Activated naive CD8-positive, alpha-beta T cell treated with anti-CD3 and anti-CD28 coated beads for 36 hours (primary cell): ENCODE measurements at regions not wholly inside any gene's neighbourhood (a gene's known extent, or its start where the extent isn't known, plus 50 kb on each side); places are given as distances from the start of the nearest gene placed in this dataset.
"Not testable (repeated sequence)": the region's sequence is repeated elsewhere in the genome, so short reads cannot be mapped to it uniquely, and the experiment has no call there.

ENCODE experiments used
- DNase-seq: peaks from one replicate; pipeline ENCODE4 v3.0.0; 2021
- H3K27ac Mint-ChIP-seq: one replicate; pipeline ENCODE4 v1.8.0; 2022; ENCODE audit warnings: mild to moderate bottlenecking, moderate library complexity, mixed read lengths
- H3K27me3 Mint-ChIP-seq: one replicate; pipeline ENCODE4 v1.8.0; 2022; ENCODE audit warnings: mild to moderate bottlenecking, mixed read lengths
- H3K36me3 Mint-ChIP-seq: one replicate; pipeline ENCODE4 v1.8.0; 2021; ENCODE audit warnings: mild to moderate bottlenecking, mixed read lengths
- H3K4me1 Mint-ChIP-seq: one replicate; pipeline ENCODE4 v1.8.0; 2021; ENCODE audit warnings: mixed read lengths
- H3K4me3 Mint-ChIP-seq: one replicate; pipeline ENCODE4 v1.8.0; 2022; ENCODE audit warnings: mild to moderate bottlenecking, moderate library complexity, mixed read lengths
- H3K9me3 Mint-ChIP-seq: one replicate; pipeline ENCODE4 v1.8.0; 2022; ENCODE audit warnings: mixed read lengths

DNA sequence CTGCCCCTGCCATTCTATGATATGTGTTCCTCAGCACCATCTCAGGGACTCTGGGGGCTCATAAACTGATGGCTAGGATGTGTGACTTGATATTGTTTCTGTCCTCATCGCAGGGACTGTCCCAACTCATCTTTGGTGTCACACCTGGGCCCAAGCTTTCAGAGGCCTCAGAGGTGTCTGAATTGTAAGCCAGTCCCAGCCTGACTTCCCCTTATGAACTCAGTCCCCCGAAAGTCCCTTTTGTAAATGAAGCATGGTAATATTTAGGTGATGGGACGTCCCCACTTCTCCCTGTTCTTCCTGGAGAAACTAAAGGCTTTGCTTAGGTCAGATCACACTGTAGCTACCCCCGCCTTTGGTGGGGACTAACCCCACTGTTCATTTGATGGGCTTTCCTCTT, 142.4 kb upstream of the TLE3 start:
- peaks cover 9% of the 10 kb centered on the region for H3K27me3 Mint-ChIP-seq

GRCh38 chr15:70238917-70239316, 141.2 kb upstream of the TLE3 start:
- H3K27me3 Mint-ChIP-seq = peaks cover 10% of the 10 kb centered on the region
- no peak overlapping the region for H3K4me3 Mint-ChIP-seq
- no peak for DNase-seq
- peaks cover 4% of the 10 kb centered on the region for H3K36me3 Mint-ChIP-seq
- no peak overlapping the region for H3K27ac Mint-ChIP-seq
- peaks cover 2% of the 10 kb centered on the region for H3K9me3 Mint-ChIP-seq
- H3K4me1 Mint-ChIP-seq = peaks cover 71% of the 10 kb centered on the region

More for the DNA sequence above, 142.4 kb upstream of the TLE3 start:
- H3K9me3 Mint-ChIP-seq = peaks cover 2% of the 10 kb centered on the region
- DNase-seq = peak; percentile 59
- no peak overlapping the region for H3K4me3 Mint-ChIP-seq
- peak overlapping the region; percentile 51 for H3K27ac Mint-ChIP-seq
- peaks cover 67% of the 10 kb centered on the region for H3K4me1 Mint-ChIP-seq
- H3K36me3 Mint-ChIP-seq = peaks cover 3% of the 10 kb centered on the region

- Mint-ChIP-seq H3K9me3 (peaks cover 6% of the 10 kb centered on the region), H3K36me3 (peaks cover 4% of the 10 kb centered on the region), H3K4me1 (peaks cover 58% of the 10 kb centered on the region), H3K4me3 (no peak overlapping the region), H3K27me3 (peaks cover 11% of the 10 kb centered on the region), H3K27ac (no peak overlapping the region)
- DNase-seq = no peak
Observed at GRCh38 chr15:70237626-70238025, 139.9 kb upstream of the TLE3 start.

- peaks cover 47% of the 10 kb centered on the region for H3K4me1 Mint-ChIP-seq
- H3K4me3 Mint-ChIP-seq = no peak overlapping the region
- peaks cover 6% of the 10 kb centered on the region for H3K36me3 Mint-ChIP-seq
- DNase-seq = no peak
- H3K27ac Mint-ChIP-seq = no peak overlapping the region
- peaks cover 14% of the 10 kb centered on the region for H3K9me3 Mint-ChIP-seq
- peaks cover 16% of the 10 kb centered on the region for H3K27me3 Mint-ChIP-seq
Observed at GRCh38 chr15:70236341-70237086, 138.8 kb upstream of the TLE3 start.

DNA sequence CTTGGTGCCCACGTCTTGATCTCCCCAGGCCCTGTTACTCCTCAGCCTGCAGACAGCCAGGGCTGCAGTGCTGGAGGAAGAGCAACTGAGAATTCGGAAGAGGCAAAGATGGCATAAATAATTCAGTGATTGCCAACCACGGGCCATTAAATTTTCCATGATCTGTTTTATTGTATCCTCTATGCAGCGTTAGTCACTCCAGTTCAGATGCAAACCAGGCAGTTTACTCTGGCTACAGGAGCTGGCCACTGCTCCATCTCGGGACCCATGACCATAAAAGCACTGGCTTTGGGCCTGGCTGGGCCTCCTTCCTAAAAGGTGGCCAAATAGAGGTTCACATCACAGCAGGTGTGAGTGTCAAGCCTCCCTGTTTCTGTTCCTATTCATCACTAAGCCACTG, 137.6 kb upstream of the TLE3 start:
- Mint-ChIP-seq H3K4me3 (no peak overlapping the region), H3K27me3 (peaks cover 18% of the 10 kb centered on the region), H3K36me3 (peaks cover 6% of the 10 kb centered on the region)

GRCh38 chr15:70234256-70234905, 136.7 kb upstream of the TLE3 start:
- Mint-ChIP-seq H3K4me3 (no peak overlapping the region), H3K36me3 (peaks cover 11% of the 10 kb centered on the region), H3K27me3 (peaks cover 18% of the 10 kb centered on the region), H3K9me3 (peaks cover 20% of the 10 kb centered on the region), H3K4me1 (peaks cover 30% of the 10 kb centered on the region), H3K27ac (no peak overlapping the region)
- DNase-seq = peak; percentile 46

More for the DNA sequence above, 137.6 kb upstream of the TLE3 start:
- Mint-ChIP-seq H3K27ac (no peak overlapping the region), H3K4me1 (peaks cover 39% of the 10 kb centered on the region), H3K9me3 (peaks cover 16% of the 10 kb centered on the region)
- DNase-seq = no peak

DNA sequence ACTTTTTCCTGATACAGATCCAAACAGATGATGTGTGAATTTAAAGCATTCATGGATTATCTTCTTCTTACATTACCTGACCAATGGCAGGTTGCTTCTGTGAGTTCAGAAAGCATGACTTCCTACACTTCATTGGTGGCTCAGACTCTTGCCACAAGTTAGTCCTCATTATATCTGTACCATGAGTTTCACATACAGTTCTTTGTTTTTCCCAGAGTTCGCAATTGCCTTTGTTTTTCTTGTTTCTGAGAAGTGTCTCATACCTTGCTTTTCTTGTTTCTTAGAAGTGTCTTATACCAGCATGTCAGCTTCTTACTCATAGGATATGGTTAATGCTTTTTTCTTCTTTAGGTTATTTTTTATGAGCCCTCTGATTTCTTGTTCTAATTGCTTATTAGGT, 133.8 kb upstream of the TLE3 start:
- Mint-ChIP-seq H3K9me3 (peaks cover 19% of the 10 kb centered on the region), H3K27me3 (peaks cover 11% of the 10 kb centered on the region), H3K4me1 (peaks cover 17% of the 10 kb centered on the region), H3K27ac (no peak overlapping the region), H3K36me3 (peaks cover 9% of the 10 kb centered on the region), H3K4me3 (no peak overlapping the region)
- DNase-seq = no peak

DNA sequence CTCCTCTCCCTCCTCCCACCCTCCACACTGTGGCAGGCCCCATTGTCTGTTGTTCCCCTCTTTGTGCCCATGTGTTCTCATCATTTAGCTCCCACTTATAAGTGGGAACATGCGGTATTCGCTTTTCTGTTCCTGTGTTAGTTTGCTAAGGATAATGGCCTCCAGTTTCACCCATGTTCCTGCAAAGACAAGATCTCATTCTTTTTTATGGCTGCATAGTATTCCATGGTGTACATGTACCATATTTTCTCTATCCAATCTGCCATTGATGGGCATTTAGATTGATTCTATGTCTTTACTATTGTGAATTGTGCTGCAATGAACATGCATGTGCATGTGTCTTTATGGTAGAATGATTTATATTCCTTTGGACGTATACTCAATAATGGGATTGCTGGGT, 130.2 kb upstream of the TLE3 start:
- H3K36me3 Mint-ChIP-seq, H3K27me3 Mint-ChIP-seq, H3K4me3 Mint-ChIP-seq, DNase-seq, H3K27ac Mint-ChIP-seq: not testable (repeated sequence)
- H3K4me1 Mint-ChIP-seq = peaks cover 10% of the 10 kb centered on the region
- peaks cover 16% of the 10 kb centered on the region for H3K9me3 Mint-ChIP-seq

DNA sequence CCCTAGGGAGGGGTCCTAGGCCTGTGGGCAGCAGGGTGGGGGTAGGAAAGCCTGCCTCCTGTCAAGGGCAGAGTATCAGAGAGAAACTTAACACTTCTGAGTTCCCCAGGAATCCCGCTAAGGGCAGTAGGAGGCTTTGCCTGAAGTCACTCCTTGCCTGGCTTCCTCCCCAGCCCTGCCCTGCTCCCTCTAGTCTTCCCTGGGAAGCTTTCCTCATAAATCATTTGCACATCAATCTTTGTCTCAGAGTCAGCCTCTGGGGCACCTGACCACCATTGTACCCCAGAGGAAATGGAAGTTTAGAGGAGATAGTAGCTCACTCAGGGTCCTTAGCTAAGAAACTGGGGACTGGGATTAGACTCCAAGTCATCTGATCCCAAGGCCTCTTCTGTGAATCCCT, 129.4 kb upstream of the TLE3 start:
- DNase-seq = no peak
- Mint-ChIP-seq H3K27me3 (peaks cover 4% of the 10 kb centered on the region), H3K36me3 (peaks cover 5% of the 10 kb centered on the region), H3K27ac (no peak overlapping the region), H3K4me1 (peaks cover 11% of the 10 kb centered on the region), H3K4me3 (no peak overlapping the region), H3K9me3 (peaks cover 11% of the 10 kb centered on the region)

DNA sequence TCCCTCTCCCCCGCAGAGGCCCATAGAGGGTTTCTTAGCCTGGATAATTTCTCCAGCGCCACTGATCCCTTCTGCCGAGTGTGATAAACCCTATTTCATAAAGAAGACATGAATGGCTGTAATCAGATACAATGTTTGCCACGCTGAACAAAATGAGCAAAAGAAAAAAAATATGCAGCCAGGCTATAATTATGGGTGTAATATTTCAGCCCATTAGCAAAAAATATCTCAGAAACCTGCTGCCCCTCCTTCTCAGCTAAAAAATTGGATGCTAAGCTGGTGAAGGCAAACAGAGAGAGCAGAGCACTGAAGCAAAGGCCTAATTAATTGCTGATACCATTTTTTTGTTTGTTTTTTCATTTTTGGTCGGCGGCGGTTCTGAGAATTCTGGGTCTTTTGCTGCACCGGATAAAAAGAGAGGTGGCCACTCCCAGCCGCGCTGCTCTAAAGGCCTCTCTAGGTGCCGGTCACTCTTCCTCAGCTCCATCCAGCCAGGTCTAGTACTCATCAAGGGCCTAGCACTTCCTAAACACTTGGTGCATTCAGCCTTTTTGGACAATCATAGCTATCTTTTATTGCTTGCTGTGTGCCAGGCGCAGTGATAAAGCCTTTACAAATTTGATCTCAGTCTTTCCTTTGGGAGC, 128.7 kb upstream of the TLE3 start:
- Mint-ChIP-seq H3K27me3 (peaks cover under 1% of the 10 kb centered on the region), H3K4me3 (no peak overlapping the region), H3K36me3 (peaks cover 5% of the 10 kb centered on the region), H3K27ac (no peak overlapping the region), H3K4me1 (peaks cover 11% of the 10 kb centered on the region), H3K9me3 (peaks cover 5% of the 10 kb centered on the region)
- no peak for DNase-seq

GRCh38 chr15:70225416-70225815, 127.7 kb upstream of the TLE3 start:
- Mint-ChIP-seq H3K4me1 (peaks cover 11% of the 10 kb centered on the region), H3K9me3 (peaks cover 4% of the 10 kb centered on the region), H3K27ac (no peak overlapping the region), H3K27me3 (no peaks in the 10 kb centered on the region), H3K4me3 (no peak overlapping the region), H3K36me3 (peaks cover 5% of the 10 kb centered on the region)
- no peak for DNase-seq

DNA sequence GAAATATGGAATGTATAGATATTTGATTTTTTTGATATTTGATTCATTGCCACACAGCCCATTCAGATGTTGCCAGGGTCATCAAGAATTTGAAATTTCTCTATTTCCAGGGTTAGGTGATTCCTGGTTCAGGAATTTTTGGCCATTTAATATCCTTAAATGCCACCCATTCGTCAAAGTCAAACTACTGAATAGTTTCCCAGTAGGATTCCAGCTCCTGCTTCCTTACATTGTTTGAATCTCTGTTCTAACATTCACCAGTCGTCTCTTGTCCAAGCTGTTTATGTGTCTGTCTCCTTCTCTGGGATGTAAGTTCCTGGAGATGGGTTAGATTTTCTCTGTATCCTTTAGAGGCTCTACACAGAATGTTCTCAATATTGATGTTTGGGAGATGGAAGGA, 124.9 kb upstream of the TLE3 start:
- Mint-ChIP-seq H3K4me1 (peaks cover 11% of the 10 kb centered on the region), H3K9me3 (no peaks in the 10 kb centered on the region), H3K27me3 (no peaks in the 10 kb centered on the region), H3K27ac (no peak overlapping the region), H3K4me3 (no peak overlapping the region), H3K36me3 (no peaks in the 10 kb centered on the region)
- no peak for DNase-seq

DNA sequence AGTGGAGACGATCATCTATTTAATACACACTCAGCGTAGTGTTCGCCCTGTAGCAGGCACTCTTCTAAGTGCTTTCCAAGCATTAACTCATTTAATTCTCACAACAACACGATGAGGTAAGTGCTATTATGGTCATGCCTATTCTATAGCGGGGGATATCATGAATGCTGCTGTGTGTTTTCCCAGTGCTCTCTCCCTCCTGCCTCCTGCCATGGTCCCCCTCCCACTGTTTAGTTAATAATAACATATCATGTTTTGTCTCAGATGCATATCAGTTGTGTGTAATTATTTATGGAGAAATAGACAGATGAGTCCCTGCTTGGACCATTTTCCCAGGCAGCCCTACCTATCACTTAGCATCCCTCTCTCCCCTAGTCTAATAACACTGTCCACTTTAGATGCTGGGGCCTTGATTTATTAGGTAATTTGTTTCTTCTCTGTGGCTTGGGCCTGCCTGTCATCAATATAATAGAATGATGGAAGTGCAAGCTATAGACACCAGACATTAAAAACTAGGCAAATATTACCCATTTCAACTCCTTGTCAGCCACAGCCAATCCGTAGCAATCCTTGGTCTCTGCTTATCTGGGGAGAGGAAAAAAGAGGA, 122.9 kb upstream of the TLE3 start:
- no peak for DNase-seq
- no peaks in the 10 kb centered on the region for H3K9me3 Mint-ChIP-seq
- H3K27ac Mint-ChIP-seq = no peak overlapping the region
- no peak overlapping the region for H3K4me3 Mint-ChIP-seq
- peaks cover 11% of the 10 kb centered on the region for H3K4me1 Mint-ChIP-seq
- no peaks in the 10 kb centered on the region for H3K27me3 Mint-ChIP-seq
- H3K36me3 Mint-ChIP-seq = no peaks in the 10 kb centered on the region

GRCh38 chr15:70219966-70220365, 122.2 kb upstream of the TLE3 start:
- Mint-ChIP-seq H3K27me3 (no peaks in the 10 kb centered on the region), H3K9me3 (no peaks in the 10 kb centered on the region), H3K27ac (no peak overlapping the region), H3K4me3 (no peak overlapping the region), H3K4me1 (peaks cover 11% of the 10 kb centered on the region), H3K36me3 (no peaks in the 10 kb centered on the region)
- DNase-seq = no peak

- Mint-ChIP-seq H3K27ac (no peak overlapping the region), H3K9me3 (no peaks in the 10 kb centered on the region), H3K4me3 (no peak overlapping the region), H3K27me3 (no peaks in the 10 kb centered on the region), H3K36me3 (no peaks in the 10 kb centered on the region), H3K4me1 (peaks cover 11% of the 10 kb centered on the region)
- DNase-seq = no peak
Observed at GRCh38 chr15:70219256-70219895, 121.7 kb upstream of the TLE3 start.
